Thyroid gland (tissue), 4 donors: ENCODE measurements at regions not wholly inside any gene's neighbourhood (a gene's known extent, or its start where the extent isn't known, plus 50 kb on each side); places are given as distances from the start of the nearest gene placed in this dataset.

Experiments used
- POLR2A ChIP-seq, 2 donors: fragments of 450-650 bp; IDR thresholded peaks; one replicate each; pipeline ENCODE4 v1.6.1; 2017; ENCODE audit warnings: antibody characterized with exemption in 2 of 2, mild to moderate bottlenecking in 2 of 2, moderate library complexity in 1 of 2
- TF ChIP-seq, protein P1 (sequence below), 6 experiments: fragments of 200-600 bp in 3 of 6; fragments of 450-650 bp in 3 of 6; sonication (generic) in 3 of 6; IDR thresholded peaks; one replicate each; pipeline ENCODE4 v1.5.1; 2016 to 2019; ENCODE audit warnings: antibody characterized with exemption in 6 of 6, mild to moderate bottlenecking in 2 of 6, inconsistent platforms in 1 of 6, moderate library complexity in 1 of 6

DNA sequence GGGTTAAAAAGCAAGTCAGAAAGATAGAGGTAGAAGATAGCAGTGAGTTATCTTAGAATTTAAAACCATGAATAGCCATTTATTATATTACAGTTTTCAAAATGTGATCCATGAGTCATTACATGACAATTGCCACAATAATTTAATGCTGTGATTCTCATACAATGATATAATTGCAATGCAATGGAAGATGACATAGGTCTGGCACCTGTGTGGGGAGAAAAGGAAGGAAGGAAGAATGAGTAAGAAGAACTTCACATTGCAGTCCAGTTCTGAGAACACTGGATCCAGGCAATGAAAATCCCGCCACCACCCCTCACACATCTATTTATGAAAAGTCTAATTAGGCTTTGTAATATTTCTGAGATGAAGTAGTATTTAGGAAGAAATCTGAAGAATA lies 738.1 kb upstream of the LINC00305 start:
- TF ChIP-seq, protein P1, sequence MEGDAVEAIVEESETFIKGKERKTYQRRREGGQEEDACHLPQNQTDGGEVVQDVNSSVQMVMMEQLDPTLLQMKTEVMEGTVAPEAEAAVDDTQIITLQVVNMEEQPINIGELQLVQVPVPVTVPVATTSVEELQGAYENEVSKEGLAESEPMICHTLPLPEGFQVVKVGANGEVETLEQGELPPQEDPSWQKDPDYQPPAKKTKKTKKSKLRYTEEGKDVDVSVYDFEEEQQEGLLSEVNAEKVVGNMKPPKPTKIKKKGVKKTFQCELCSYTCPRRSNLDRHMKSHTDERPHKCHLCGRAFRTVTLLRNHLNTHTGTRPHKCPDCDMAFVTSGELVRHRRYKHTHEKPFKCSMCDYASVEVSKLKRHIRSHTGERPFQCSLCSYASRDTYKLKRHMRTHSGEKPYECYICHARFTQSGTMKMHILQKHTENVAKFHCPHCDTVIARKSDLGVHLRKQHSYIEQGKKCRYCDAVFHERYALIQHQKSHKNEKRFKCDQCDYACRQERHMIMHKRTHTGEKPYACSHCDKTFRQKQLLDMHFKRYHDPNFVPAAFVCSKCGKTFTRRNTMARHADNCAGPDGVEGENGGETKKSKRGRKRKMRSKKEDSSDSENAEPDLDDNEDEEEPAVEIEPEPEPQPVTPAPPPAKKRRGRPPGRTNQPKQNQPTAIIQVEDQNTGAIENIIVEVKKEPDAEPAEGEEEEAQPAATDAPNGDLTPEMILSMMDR (IDR thresholded peaks at IDR 0.05), result no peak
- no peak for TF ChIP-seq POLR2A (IDR thresholded peaks at IDR 0.05)
